Esophagus squamous epithelium (tissue), 5 donors: ENCODE measurements at regions not wholly inside any gene's neighbourhood (a gene's known extent, or its start where the extent isn't known, plus 50 kb on each side); places are given as distances from the start of the nearest gene placed in this dataset.

Experiments
- DNase-seq: peaks from one replicate; lab custom pipeline; 2025; lab: John Stamatoyannopoulos, UW
- H3K27ac ChIP-seq, 4 donors: fragments of 200-600 bp; sonication (generic); one replicate each; pipeline ENCODE4 v1.5.1; 2016 to 2019; ENCODE audit warnings: mild to moderate bottlenecking in 1 of 4
- H3K27me3 ChIP-seq, 4 donors: fragments of 200-600 bp; sonication (generic); 1 replicate in 3 of 4; 2 replicates in 1 of 4; pipeline versions ENCODE4 v1.5.1 to v1.6.0; 2017 to 2021; ENCODE audit warnings: antibody characterized with exemption in 1 of 4
- H3K36me3 ChIP-seq, 3 donors: fragments of 200-600 bp; sonication (generic); one replicate each; pipeline ENCODE4 v1.5.1; 2016 to 2019
- H3K4me1 ChIP-seq, 3 donors: fragments of 200-600 bp; sonication (generic); one replicate each; pipeline ENCODE4 v1.5.1; 2017 to 2019
- H3K4me3 ChIP-seq, 4 donors: fragments of 200-600 bp; sonication (generic); 1 replicate in 3 of 4; 2 replicates in 1 of 4; pipeline ENCODE4 v1.5.1; 2016 to 2019; ENCODE audit warnings: mild to moderate bottlenecking in 2 of 4, moderate library complexity in 1 of 4
- H3K9me3 ChIP-seq, 3 donors: fragments of 200-600 bp; sonication (generic); one replicate each; pipeline ENCODE4 v1.5.1; 2016 to 2019
- CTCF ChIP-seq, 6 experiments: fragments of 450-650 bp in 4 of 6; fragments of 200-600 bp in 2 of 6; sonication (generic) in 2 of 6; IDR thresholded peaks; one replicate each; pipeline ENCODE4 v1.5.1; 2016 to 2019; ENCODE audit warnings: antibody characterized with exemption in 6 of 6, mild to moderate bottlenecking in 4 of 6, moderate library complexity in 4 of 6
- POLR2A ChIP-seq, 4 donors: fragments of 450-650 bp; IDR thresholded peaks; one replicate each; pipeline ENCODE4 v1.6.1; 2017; ENCODE audit warnings: antibody characterized with exemption in 4 of 4, mild to moderate bottlenecking in 4 of 4, moderate library complexity in 3 of 4
- WGBS, 2 donors: methylation state at CpG; one replicate each; pipeline ENCODE4 v1.1.5; 2018; 5-methylcytosine and 5-hydroxymethylcytosine counted together
- intact Hi-C: fragments of 100-400 bp; cut with DNase I; formaldehyde crosslinking; loops from one replicate; pipeline ENCODE4 v1.15.0; 2022
- donor health status: DM: yes; HTN: yes; CAD: no.

- intact Hi-C loops: no loop called here
- no peaks in the 10 kb centered on the region for H3K36me3 ChIP-seq
- peaks cover 0 to 26% (median 20%) of the 10 kb centered on the region in 3 donors for H3K4me1 ChIP-seq
- H3K9me3 ChIP-seq: no peaks in the 10 kb centered on the region
- H3K4me3 ChIP-seq: no peak overlapping the region
- no peak for DNase-seq
- no peak for TF ChIP-seq POLR2A (IDR thresholded peaks at IDR 0.05)
- TF ChIP-seq CTCF (IDR thresholded peaks at IDR 0.05): no peak
- WGBS, 2 donors: 63 to 68% methylated on average over 3 of the region's 3 CpGs
- H3K27ac ChIP-seq: no peak overlapping the region
- peaks cover 0 to 77% (median 0%) of the 10 kb centered on the region in 4 donors for H3K27me3 ChIP-seq
Observed at GRCh38 chr16:86662740-86663139, 84.4 kb downstream of the FOXL1 start.

DNA sequence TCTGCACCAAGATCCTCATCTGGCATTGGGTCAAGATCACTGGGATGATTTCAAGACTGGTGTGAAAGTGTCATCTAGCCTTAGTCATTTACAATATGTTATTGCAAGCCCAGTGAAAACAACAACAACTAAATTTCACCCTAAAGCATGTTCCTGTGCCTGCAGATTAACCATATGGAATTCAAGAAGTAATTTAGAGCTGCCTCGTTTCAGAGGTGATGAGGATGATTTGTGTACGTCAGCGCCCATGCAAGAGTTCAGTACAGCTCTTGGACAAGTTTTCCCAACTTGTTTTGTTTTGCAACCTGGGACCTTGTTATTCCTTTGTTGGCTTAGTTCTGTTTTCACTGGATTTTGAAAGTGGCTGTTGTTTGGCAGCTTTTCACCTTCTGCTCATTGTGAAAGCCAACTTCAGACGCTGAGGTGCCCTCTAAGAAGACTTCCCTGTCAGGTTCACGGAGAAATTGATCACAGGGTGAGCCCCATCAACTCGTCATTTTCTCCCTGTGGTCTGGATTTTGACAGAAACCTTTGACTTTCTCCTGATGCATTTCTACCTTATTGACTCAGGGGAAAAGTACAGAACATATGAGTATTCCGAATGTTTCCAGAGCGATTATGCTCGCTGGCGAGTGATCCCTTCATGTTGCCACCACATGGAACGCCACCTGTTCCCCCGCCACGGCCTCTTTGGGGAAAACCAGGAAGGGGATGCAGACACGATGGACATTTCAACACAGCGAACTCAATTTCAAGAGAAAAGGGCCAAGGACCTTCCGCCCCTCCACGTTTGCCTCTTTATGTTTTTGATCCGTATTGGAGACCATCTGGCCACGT lies 85.6 kb downstream of the FOXL1 start:
- WGBS, 2 donors: 58 to 67% methylated on average over 19 of the region's 19 CpGs
- TF ChIP-seq CTCF (IDR thresholded peaks at IDR 0.05): no peak
- no peak for TF ChIP-seq POLR2A (IDR thresholded peaks at IDR 0.05)
- DNase-seq: no peak
- H3K9me3 ChIP-seq: no peaks in the 10 kb centered on the region
- peak overlapping the region in 2 of 4 donors; percentile 68 to 76 for H3K27ac ChIP-seq
- peaks cover 0 to 74% (median 0%) of the 10 kb centered on the region in 4 donors for H3K27me3 ChIP-seq
- intact Hi-C loops: no loop called here
- H3K36me3 ChIP-seq: no peaks in the 10 kb centered on the region
- peaks cover 0 to 26% (median 20%) of the 10 kb centered on the region in 3 donors for H3K4me1 ChIP-seq
- H3K4me3 ChIP-seq: no peak overlapping the region

GRCh38 chr16:86664522-86665318 lies 86.4 kb downstream of the FOXL1 start:
- Histone ChIP-seq H3K4me3 (no peak overlapping the region), H3K27ac (peak overlapping the region; percentile 14 to 76 (median 49)), H3K27me3 (peaks cover 0 to 77% (median 0%) of the 10 kb centered on the region in 4 donors), H3K36me3 (no peaks in the 10 kb centered on the region), H3K4me1 (peaks cover 0 to 34% (median 20%) of the 10 kb centered on the region in 3 donors), H3K9me3 (no peaks in the 10 kb centered on the region)
- intact Hi-C loops: no loop called here
- WGBS, 2 donors: 18 to 41% methylated on average over 5 to 11 of the region's 11 CpGs
- TF ChIP-seq POLR2A (IDR thresholded peaks at IDR 0.05) (no peak), CTCF (IDR thresholded peaks at IDR 0.05) (no peak)
- no peak for DNase-seq

DNA sequence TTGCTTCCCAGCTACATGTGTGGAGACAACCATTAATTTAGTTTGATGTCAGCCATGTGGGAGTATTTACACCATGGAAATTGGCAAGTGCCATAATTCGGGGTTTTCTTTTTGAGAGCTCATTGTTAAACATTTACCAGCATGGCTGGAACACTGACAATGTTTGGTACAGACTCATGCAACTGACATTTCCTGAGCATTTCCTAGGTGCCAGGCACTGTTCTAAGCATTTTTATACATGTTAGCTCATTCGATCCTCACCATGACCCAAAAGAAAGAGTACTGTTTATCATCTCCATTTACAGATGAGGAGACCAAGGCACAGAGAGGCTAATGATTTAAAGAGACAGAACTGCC lies 86.9 kb downstream of the FOXL1 start:
- peak overlapping the region; percentile 14 to 68 (median 48) for H3K27ac ChIP-seq
- no peak for TF ChIP-seq POLR2A (IDR thresholded peaks at IDR 0.05)
- 14 to 44% methylated on average over 2 of the region's 2 CpGs for WGBS, 2 donors
- no peaks in the 10 kb centered on the region for H3K36me3 ChIP-seq
- H3K4me1 ChIP-seq: peaks cover 0 to 40% (median 20%) of the 10 kb centered on the region in 3 donors
- no peak for DNase-seq
- intact Hi-C loops: no loop called here
- H3K4me3 ChIP-seq: no peak overlapping the region
- H3K27me3 ChIP-seq: peaks cover 0 to 78% (median 0%) of the 10 kb centered on the region in 4 donors
- H3K9me3 ChIP-seq: no peaks in the 10 kb centered on the region

GRCh38 chr16:86665929-86666328 lies 87.6 kb downstream of the FOXL1 start:
- TF ChIP-seq CTCF (IDR thresholded peaks at IDR 0.05): no peak
- TF ChIP-seq POLR2A (IDR thresholded peaks at IDR 0.05): no peak
- H3K9me3 ChIP-seq: no peaks in the 10 kb centered on the region
- no peaks in the 10 kb centered on the region for H3K36me3 ChIP-seq
- no peak overlapping the region for H3K27ac ChIP-seq
- 80 to 85% methylated on average over 3 of the region's 3 CpGs for WGBS, 2 donors
- H3K4me1 ChIP-seq: peaks cover 0 to 41% (median 23%) of the 10 kb centered on the region in 3 donors
- intact Hi-C loops: no loop called here
- H3K4me3 ChIP-seq: no peak overlapping the region
- H3K27me3 ChIP-seq: peaks cover 0 to 79% (median 0%) of the 10 kb centered on the region in 4 donors
- DNase-seq: no peak
